GM12801 (cell line): ENCODE measurements at regions not wholly inside any gene's neighbourhood (a gene's known extent, or its start where the extent isn't known, plus 50 kb on each side); places are given as distances from the start of the nearest gene placed in this dataset.

Experiments used
- TF ChIP-seq, protein P1 (sequence below): IDR thresholded peaks from one replicate; pipeline ENCODE4 v1.5.1; 2011; ENCODE audit warnings: control low read depth; ENCODE audit not compliant: insufficient read length; ENCODE audit errors: extremely low read depth

DNA sequence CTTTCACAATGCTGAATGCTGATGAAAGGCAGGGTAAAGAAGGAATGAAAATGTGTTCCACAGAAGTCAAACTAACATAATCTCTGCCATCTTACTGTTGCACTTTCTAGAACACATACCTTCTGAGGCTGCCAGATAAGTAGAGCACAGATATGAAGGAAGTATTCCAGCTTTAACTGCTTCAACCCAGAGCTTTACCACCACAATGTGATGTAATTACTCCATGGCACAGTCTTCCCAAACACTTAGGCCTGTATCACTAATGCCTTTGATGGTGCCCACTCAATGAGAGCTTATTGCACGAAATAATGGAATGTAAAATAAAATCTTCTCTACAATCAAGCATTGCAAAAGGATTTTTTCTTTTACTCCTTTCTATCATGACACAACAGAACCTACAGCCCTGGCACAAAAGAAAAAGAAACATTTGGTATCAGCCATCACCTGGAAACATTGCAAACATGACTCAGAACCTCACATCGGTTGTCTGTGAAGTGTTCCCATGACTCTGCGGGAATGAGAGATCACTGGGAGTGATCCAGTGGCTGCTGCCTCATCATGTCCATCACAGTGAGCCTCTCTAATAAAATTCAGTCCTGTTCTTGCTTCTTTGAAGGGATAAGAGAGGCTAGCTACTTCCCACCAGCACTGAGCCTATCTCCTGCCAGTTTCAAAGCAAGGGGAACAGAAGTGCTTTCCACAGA lies 385.8 kb downstream of the EFNA5 start:
- TF ChIP-seq, protein P1, sequence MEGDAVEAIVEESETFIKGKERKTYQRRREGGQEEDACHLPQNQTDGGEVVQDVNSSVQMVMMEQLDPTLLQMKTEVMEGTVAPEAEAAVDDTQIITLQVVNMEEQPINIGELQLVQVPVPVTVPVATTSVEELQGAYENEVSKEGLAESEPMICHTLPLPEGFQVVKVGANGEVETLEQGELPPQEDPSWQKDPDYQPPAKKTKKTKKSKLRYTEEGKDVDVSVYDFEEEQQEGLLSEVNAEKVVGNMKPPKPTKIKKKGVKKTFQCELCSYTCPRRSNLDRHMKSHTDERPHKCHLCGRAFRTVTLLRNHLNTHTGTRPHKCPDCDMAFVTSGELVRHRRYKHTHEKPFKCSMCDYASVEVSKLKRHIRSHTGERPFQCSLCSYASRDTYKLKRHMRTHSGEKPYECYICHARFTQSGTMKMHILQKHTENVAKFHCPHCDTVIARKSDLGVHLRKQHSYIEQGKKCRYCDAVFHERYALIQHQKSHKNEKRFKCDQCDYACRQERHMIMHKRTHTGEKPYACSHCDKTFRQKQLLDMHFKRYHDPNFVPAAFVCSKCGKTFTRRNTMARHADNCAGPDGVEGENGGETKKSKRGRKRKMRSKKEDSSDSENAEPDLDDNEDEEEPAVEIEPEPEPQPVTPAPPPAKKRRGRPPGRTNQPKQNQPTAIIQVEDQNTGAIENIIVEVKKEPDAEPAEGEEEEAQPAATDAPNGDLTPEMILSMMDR, result no peak

DNA sequence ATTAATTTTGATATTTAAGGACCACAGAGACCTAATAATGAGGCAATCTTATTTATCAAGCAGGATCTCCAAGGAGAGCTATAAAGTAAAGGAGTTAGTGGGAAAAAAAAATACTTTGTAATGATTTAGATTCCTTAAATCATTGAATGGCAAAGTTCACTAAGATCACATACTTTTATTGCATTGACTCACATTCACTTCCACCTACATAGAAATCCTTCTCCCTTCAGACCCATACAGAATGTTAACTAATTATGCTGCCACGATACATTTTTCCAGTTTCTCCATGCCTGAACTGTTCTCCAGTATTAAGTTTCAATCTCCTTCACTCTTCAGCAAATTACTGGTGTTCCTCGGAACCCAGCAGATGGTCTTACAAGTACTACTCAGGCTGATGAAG lies 388.7 kb downstream of the EFNA5 start:
- TF ChIP-seq, protein P1, result no peak

DNA sequence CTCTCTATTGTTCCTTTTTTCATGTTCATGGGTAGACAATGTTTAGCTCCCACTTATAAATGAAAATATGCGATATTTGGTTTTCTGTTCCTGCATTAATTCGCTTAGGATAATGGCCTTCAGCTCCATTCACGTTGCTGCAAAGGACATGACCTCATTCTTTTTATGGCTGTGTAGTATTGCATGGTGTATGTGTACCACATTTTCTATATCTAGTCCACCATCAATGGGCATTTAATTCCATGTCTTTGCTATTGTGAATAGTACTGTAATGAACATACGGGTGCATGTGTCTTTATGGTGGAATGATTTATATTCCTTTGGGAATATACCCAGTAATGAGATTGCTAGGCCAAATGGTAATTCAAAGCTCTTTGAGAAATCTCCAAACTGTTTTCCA lies 392.0 kb downstream of the EFNA5 start:
- TF ChIP-seq, protein P1, result no peak

DNA sequence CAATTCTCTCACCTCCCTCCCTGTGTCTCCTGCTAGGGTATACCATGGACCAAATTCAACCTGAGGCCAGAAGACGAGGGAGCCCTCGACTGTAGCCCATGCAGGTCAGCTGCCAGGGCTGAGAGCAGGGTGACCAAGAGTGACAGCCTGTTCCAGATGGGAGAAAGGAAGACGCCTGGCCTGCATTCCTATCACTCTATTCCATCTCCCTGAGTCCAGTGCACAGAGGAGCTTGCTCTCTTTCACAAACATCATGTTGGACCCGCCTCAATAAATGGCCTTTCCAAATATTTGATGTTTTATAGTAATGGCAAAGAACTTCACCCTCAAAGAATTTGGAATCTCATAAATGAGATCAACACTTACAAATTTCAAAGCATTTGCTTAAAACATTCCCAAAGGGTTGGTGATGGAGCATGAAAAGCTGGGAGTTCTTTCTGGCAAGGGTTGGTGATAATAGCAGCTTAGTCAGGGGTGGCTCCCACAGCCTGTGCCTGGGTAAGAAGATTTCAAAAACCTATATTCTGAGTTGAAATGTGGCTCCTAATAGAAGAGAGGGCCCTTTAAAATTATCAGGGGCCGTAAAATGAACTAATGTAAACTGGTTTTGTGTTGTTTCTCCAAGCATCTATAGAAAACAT lies 393.1 kb downstream of the EFNA5 start:
- TF ChIP-seq, protein P1, result no peak

DNA sequence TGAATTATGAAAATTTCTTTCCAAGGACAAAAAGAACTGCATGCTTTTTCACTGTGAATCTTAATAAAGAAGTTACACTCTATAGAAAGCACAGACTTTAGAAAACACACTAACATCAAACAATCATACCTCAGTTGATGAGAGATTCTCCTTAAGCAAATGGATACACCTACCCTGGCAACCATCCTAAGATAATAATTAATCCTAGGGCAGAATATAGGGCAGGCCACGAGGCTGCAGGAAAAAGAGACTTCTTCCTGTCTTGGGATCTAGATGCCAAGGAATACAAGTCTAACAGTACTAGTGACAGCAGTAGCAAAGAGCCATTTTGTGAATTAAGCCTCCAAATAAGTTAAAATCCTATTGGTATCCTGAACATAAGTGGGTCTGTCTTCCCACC lies 395.4 kb downstream of the EFNA5 start:
- TF ChIP-seq, protein P1, result no peak

DNA sequence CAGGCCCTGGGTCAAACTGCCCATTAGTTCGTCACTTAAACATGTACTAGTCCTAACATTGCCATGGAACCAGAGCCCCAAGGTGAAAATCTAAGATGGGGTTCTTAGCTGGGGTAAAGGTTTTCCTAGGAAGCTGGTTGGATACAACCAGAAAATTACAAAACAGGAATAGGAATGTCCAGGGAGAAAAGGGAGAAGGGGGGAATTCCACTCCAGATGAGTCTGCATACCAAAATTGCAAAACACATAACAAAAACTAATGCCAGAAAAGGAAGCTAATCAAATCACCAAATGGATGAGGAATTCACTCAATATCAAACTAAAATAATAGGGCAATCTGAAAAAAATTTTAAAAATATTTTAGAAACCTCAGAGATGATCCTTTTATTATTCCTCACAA lies 396.2 kb downstream of the EFNA5 start:
- TF ChIP-seq, protein P1, result no peak

DNA sequence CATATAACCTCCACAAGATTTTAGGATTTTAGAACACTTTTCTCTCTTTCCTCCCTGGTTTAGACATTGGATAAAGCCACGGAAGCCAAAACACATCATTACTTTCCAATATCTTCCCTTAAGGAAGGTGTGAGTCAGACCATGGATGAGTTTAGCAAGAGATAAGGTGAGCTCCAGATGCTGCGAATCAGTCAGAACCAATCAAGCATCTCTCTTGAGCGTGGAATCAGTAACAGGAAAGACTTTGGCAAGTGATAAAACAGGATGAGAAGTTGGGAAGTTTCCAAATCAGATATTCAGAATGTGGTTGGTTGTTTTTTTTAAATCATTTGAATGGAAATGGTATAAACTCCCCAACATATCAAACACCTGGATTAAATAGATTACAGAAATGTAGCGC lies 397.8 kb downstream of the EFNA5 start:
- TF ChIP-seq, protein P1, result no peak
